DOHH2 (cell line): ENCODE measurements at regions not wholly inside any gene's neighbourhood (a gene's known extent, or its start where the extent isn't known, plus 50 kb on each side); places are given as distances from the start of the nearest gene placed in this dataset.

Source experiments
- H3F3A ChIP-seq: fragments of 200-600 bp; sonication (generic), shearing (Covaris generic); 2 replicates; pipeline ENCODE4 v1.6.0; 2016; ENCODE audit warnings: antibody characterized with exemption, mild to moderate bottlenecking; ENCODE audit not compliant: control insufficient read depth, insufficient read depth
- H3K27ac ChIP-seq: fragments of 200-600 bp; sonication (generic); 2 replicates; pipeline ENCODE4 v1.5.1; 2014; ENCODE audit warnings: low read depth, mild to moderate bottlenecking, low read length, moderate library complexity
- H3K27me3 ChIP-seq: fragments of 200-600 bp; sonication (generic); 2 replicates; pipeline ENCODE4 v1.6.1; 2014; ENCODE audit warnings: mild to moderate bottlenecking, low read length, mixed read lengths; ENCODE audit not compliant: control insufficient read depth
- H3K36me3 ChIP-seq: fragments of 200-600 bp; sonication (generic); 2 replicates; pipeline ENCODE4 v1.6.1; 2014; ENCODE audit warnings: mild to moderate bottlenecking, low read length, moderate library complexity, mixed read lengths; ENCODE audit not compliant: control insufficient read depth
- H3K4me1 ChIP-seq: fragments of 200-600 bp; sonication (generic); 2 replicates; pipeline ENCODE4 v1.6.1; 2014; ENCODE audit warnings: mild to moderate bottlenecking, low read length, mixed read lengths; ENCODE audit not compliant: control insufficient read depth
- H3K4me2 ChIP-seq: fragments of 200-600 bp; sonication (generic); 2 replicates; pipeline ENCODE4 v1.6.0; 2014; ENCODE audit warnings: mild to moderate bottlenecking, low read length, moderate library complexity
- H3K4me3 ChIP-seq: fragments of 200-600 bp; sonication (generic); 2 replicates; pipeline ENCODE4 v1.5.1; 2014; ENCODE audit warnings: mild to moderate bottlenecking, low read length, mixed read lengths
- H3K79me2 ChIP-seq: fragments of 200-600 bp; sonication (generic); 2 replicates; pipeline ENCODE4 v1.6.1; 2014; ENCODE audit warnings: mild to moderate bottlenecking, low read length, mixed read lengths; ENCODE audit not compliant: control insufficient read depth
- H3K9me2 ChIP-seq: fragments of 200-600 bp; sonication (generic); replicated peaks from 2 replicates; pipeline ENCODE4 v1.6.1; 2014; ENCODE audit warnings: mild to moderate bottlenecking, low read length, mixed read lengths; ENCODE audit not compliant: control insufficient read depth
- H3K9me3 ChIP-seq: fragments of 200-600 bp; sonication (generic); 2 replicates; pipeline ENCODE4 v1.6.1; 2014; ENCODE audit warnings: antibody characterized with exemption, low read length, mixed read lengths; ENCODE audit not compliant: control insufficient read depth, insufficient read depth
- H4K20me1 ChIP-seq: fragments of 200-600 bp; sonication (generic); 2 replicates; pipeline ENCODE4 v1.6.0; 2014; ENCODE audit warnings: low read depth, mild to moderate bottlenecking, antibody characterized with exemption, low read length, moderate library complexity; ENCODE audit not compliant: control insufficient read depth, insufficient read depth
- CTCF ChIP-seq: fragments of 200-600 bp; sonication (generic); IDR thresholded peaks from one replicate; pipeline ENCODE4 v1.5.1; 2014; ENCODE audit warnings: antibody characterized with exemption, mild to moderate bottlenecking, low read depth, low read length; ENCODE audit not compliant: poor library complexity, severe bottlenecking
- EZH2phosphoT487 ChIP-seq: fragments of 200-600 bp; sonication (generic); IDR thresholded peaks from 2 replicates; pipeline ENCODE4 v1.6.1; 2017; ENCODE audit warnings: borderline replicate concordance, mild to moderate bottlenecking, antibody characterized with exemption, low read length, moderate library complexity, mixed read lengths

- Histone ChIP-seq H4K20me1 (no peaks in the 10 kb centered on the region), H3K27me3 (no peaks in the 10 kb centered on the region), H3K4me3 (no peak overlapping the region), H3K27ac (no peak overlapping the region), H3F3A (peaks cover 5% of the 10 kb centered on the region; the same call in 1 of the 2 replicates), H3K36me3 (peaks cover 3% of the 10 kb centered on the region; the same call in 1 of the 2 replicates), H3K4me1 (peaks cover 27% of the 10 kb centered on the region), H3K4me2 (no peak overlapping the region), H3K79me2 (no peaks in the 10 kb centered on the region), H3K9me3 (peaks cover 47% of the 10 kb centered on the region), H3K9me2 (no peaks in the 10 kb centered on the region)
- TF ChIP-seq CTCF (no peak), EZH2phosphoT487 (no peak)
Observed at GRCh38 chr2:132278267-132278666, 116.5 kb upstream of the ANKRD30BL start.

GRCh38 chr2:132279344-132279743, 117.6 kb upstream of the ANKRD30BL start:
- no peak overlapping the region for H3K4me2 ChIP-seq
- peaks cover 27% of the 10 kb centered on the region for H3K4me1 ChIP-seq
- H3K27ac ChIP-seq: no peak overlapping the region
- H3F3A ChIP-seq: peaks cover 5% of the 10 kb centered on the region; the same call in 1 of the 2 replicates
- H3K9me2 ChIP-seq: no peaks in the 10 kb centered on the region
- no peaks in the 10 kb centered on the region for H3K79me2 ChIP-seq
- H3K4me3 ChIP-seq: no peak overlapping the region
- H3K36me3 ChIP-seq: peaks cover 3% of the 10 kb centered on the region; the same call in 1 of the 2 replicates
- no peaks in the 10 kb centered on the region for H3K27me3 ChIP-seq
- no peak for TF ChIP-seq CTCF
- no peak for TF ChIP-seq EZH2phosphoT487
- H4K20me1 ChIP-seq: no peaks in the 10 kb centered on the region
- H3K9me3 ChIP-seq: peaks cover 47% of the 10 kb centered on the region

- H3K4me1 ChIP-seq: peaks cover 27% of the 10 kb centered on the region
- peaks cover 3% of the 10 kb centered on the region; the same call in 1 of the 2 replicates for H3K36me3 ChIP-seq
- H3K4me2 ChIP-seq: no peak overlapping the region
- no peaks in the 10 kb centered on the region for H3K79me2 ChIP-seq
- peaks cover 46% of the 10 kb centered on the region for H3K9me3 ChIP-seq
- no peak overlapping the region for H3K4me3 ChIP-seq
- peaks cover 5% of the 10 kb centered on the region; the same call in 1 of the 2 replicates for H3F3A ChIP-seq
- no peaks in the 10 kb centered on the region for H4K20me1 ChIP-seq
- no peak for TF ChIP-seq CTCF
- no peak for TF ChIP-seq EZH2phosphoT487
- H3K9me2 ChIP-seq: no peaks in the 10 kb centered on the region
- H3K27me3 ChIP-seq: no peaks in the 10 kb centered on the region
- no peak overlapping the region for H3K27ac ChIP-seq
Observed at GRCh38 chr2:132279930-132280615, 118.3 kb upstream of the ANKRD30BL start.
